Brain microvascular endothelial cell (primary cell): ENCODE measurements at regions not wholly inside any gene's neighbourhood (a gene's known extent, or its start where the extent isn't known, plus 50 kb on each side); places are given as distances from the start of the nearest gene placed in this dataset.

Source experiments
- DNase-seq: peaks from one replicate; pipeline ENCODE4 v3.0.0-alpha.2; 2020
- H3K27ac ChIP-seq: fragments of 250-450 bp; sonication (Bioruptor Pico); 2 replicates; pipeline ENCODE4 v1.5.1; 2020; ENCODE audit warnings: mild to moderate bottlenecking, moderate library complexity
- H3K27me3 ChIP-seq: fragments of 250-450 bp; sonication (Bioruptor Pico); replicated peaks from 2 replicates; pipeline ENCODE4 v1.5.1; 2020; ENCODE audit warnings: mild to moderate bottlenecking
- H3K36me3 ChIP-seq: fragments of 250-450 bp; sonication (Bioruptor Pico); replicated peaks from 2 replicates; pipeline ENCODE4 v1.5.1; 2020; ENCODE audit warnings: mild to moderate bottlenecking
- H3K4me3 ChIP-seq: 2 replicates; pipeline ENCODE4 v1.5.1; 2011; ENCODE audit warnings: low read depth, mild to moderate bottlenecking, control low read depth, low read length, moderate library complexity
- CTCF ChIP-seq: IDR thresholded peaks from 2 replicates; pipeline ENCODE4 v1.5.1; 2011; ENCODE audit warnings: low read depth, mild to moderate bottlenecking, moderate library complexity, low read length, control low read depth, inconsistent platforms; ENCODE audit errors: missing control alignments
- in situ Hi-C: cut with HindIII; loops from 2 replicates; pipeline ENCODE4 v1.10.0; 2017; ENCODE audit warnings: low sequenced_read_pairs, low pct_ligation_motif_present

DNA sequence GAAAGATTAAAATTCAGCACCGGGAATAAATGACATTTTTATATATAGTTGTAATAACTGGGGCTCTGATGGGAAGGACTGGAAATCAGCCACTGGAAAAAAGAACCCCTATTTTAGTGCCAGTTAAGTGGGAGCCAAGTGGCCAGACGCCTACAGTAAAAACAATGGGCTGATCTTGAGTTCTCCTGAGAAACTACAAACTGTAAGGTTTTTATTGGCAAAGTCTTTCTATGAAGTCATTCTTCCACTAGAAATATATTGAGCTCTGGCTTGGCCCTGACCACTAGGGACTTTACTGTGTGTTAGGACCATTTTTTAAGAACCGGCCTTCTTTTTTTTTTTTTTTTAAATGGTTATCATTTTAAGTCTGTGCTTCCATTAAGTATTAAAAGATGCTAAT is 79.6 kb downstream of the ZNF22 start:
- Histone ChIP-seq H3K4me3 (no peak overlapping the region), H3K36me3 (no peaks in the 10 kb centered on the region), H3K27ac (no peak overlapping the region), H3K27me3 (peaks cover 2% of the 10 kb centered on the region)
- no peak for TF ChIP-seq CTCF
- DNase-seq: no peak
- in situ Hi-C loops: no loop called here

DNA sequence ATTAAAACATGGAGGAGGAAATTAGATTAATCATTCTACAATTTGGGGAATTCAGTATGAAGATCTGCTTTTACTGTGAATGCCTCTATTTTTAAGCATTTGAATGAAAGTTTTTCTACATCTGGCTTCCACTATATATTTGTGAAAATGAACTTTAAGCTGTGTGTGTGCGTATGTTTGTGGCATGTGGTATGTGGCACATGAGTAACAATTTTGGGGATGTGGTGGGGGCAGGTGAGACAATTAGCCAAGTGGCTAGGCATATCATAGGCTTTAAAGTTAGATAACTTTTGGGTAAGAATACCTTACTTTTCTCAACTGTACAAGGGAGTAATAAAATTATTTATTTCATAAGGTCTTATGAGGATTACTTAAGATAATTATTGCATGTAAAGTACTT is 81.5 kb downstream of the ZNF22 start:
- in situ Hi-C loops: no loop called here
- Histone ChIP-seq H3K27me3 (peaks cover under 1% of the 10 kb centered on the region), H3K4me3 (no peak overlapping the region), H3K27ac (no peak overlapping the region), H3K36me3 (no peaks in the 10 kb centered on the region)
- TF ChIP-seq CTCF: no peak
- no peak for DNase-seq

DNA sequence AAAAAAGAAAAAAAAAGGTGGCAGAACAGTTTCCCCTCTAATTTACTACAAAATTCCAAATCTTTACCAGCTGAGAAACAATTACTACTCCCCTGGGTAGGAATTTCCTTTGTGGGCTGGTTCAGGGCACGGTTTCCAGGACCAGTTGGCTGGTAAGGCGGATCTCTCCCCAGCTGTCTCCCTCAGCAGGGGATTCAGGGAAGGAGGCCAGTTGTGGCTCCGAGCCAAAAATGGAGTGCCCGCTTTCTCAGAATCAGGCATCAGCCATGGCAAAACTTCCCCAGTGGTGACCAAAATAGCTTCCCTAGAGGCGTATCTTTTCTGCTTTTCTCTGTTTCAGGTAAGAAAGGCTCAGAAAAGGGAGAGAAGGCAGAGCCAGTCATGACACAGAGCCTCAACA is 91.2 kb downstream of the ZNF22 start:
- in situ Hi-C loops: no loop called here

DNA sequence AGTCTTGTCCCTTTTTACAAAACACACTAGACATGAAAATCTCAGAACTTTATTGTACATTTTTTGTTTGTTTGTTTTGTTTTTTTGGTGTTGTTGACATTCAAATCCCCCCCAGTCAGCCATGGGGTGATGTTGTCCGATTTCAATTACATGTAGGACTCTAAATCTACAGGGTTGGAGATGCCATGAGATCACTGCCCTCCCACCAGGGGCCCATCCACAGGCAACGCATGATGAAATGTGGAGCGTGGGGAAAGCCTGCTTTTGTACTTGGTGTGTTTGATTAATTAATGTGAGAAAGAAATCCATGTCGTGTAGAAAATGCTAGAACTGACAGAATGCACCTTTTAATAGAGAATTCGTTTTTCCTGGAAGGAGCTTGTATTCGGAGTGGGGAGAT is 93.2 kb downstream of the ZNF22 start:
- no peak for TF ChIP-seq CTCF
- H3K4me3 ChIP-seq: no peak overlapping the region
- in situ Hi-C loops: no loop called here
- H3K27me3 ChIP-seq: peaks cover 4% of the 10 kb centered on the region
- no peak for DNase-seq
- no peaks in the 10 kb centered on the region for H3K36me3 ChIP-seq
- no peak overlapping the region for H3K27ac ChIP-seq

More for the DNA sequence above, 91.2 kb downstream of the ZNF22 start:
- Histone ChIP-seq H3K36me3 (no peaks in the 10 kb centered on the region), H3K27me3 (peaks cover 4% of the 10 kb centered on the region), H3K27ac (no peak overlapping the region), H3K4me3 (no peak overlapping the region)
- TF ChIP-seq CTCF: no peak
- no peak for DNase-seq

DNA sequence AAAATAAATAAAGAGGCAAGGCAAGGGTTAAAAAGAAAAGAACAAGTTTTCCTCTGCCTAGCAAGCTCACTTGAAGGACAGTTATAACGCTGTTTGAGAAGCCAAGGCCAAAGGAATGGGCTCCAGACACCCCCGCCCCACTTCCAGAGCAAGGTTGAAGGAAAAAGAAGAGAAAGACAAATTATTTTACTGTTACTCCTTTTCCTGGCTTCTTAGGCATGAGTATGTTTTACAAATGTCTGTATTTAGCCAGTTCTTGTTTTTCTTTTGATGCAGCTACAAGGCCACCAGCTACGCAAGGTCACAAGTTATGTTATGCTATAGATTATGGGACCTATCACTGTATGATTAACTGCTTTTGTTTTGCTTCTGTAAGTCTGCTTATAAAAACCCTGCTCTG is 94.6 kb downstream of the ZNF22 start:
- H3K36me3 ChIP-seq: no peaks in the 10 kb centered on the region
- no peak overlapping the region for H3K4me3 ChIP-seq
- peaks cover 4% of the 10 kb centered on the region for H3K27me3 ChIP-seq
- H3K27ac ChIP-seq: no peak overlapping the region
- no peak for TF ChIP-seq CTCF
- DNase-seq: no peak
- in situ Hi-C loops: no loop called here

DNA sequence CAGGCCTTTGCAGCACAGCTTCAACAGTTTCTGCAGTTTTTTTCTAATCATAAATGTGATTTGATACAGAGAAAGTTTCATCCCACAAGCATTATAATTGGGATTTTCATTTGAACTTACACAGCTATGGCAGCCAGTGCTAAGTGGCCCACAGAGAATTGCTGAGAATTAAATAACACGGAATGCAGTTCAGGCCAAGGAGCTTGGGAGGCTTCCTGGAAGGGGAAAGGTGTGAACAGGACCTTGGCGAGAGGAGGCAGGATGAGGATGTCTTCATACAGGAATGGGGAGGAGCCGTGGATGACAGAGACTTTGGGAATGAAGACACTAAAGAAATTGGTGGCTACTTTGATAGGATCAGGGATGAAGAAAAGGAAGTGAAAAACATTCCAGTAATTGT is 95.3 kb downstream of the ZNF22 start:
- Histone ChIP-seq H3K36me3 (no peaks in the 10 kb centered on the region), H3K27ac (no peak overlapping the region), H3K4me3 (no peak overlapping the region), H3K27me3 (peaks cover 4% of the 10 kb centered on the region)
- in situ Hi-C loops: no loop called here
- no peak for DNase-seq
- no peak for TF ChIP-seq CTCF
